RWPE2 (cell line): ENCODE measurements at regions not wholly inside any gene's neighbourhood (a gene's known extent, or its start where the extent isn't known, plus 50 kb on each side); places are given as distances from the start of the nearest gene placed in this dataset.
A peak's percentile ranks its signal among the peaks of the same experiment; 100 is the strongest.

Experiments
- ATAC-seq: fragments of 200-7000 bp; cut with Tn5 transposase; 3 replicates; pipeline ENCODE4 v1.9.1; 2021; ENCODE audit warnings: low read depth
- DNase-seq: peaks from one replicate; pipeline ENCODE4 v3.0.0-alpha.2; 2020; ENCODE audit warnings: low spot score
- H3K27ac ChIP-seq: fragments of 450-650 bp; 2 replicates; pipeline ENCODE4 v1.5.1; 2017; ENCODE audit warnings: mild to moderate bottlenecking; ENCODE audit not compliant: poor library complexity, severe bottlenecking
- H3K27me3 ChIP-seq: fragments of 250-450 bp; sonication (Bioruptor Pico); 2 replicates; pipeline ENCODE4 v1.5.1; 2021; ENCODE audit warnings: mild to moderate bottlenecking, moderate library complexity; ENCODE audit not compliant: insufficient read depth, poor library complexity, severe bottlenecking
- H3K36me3 ChIP-seq: fragments of 250-450 bp; sonication (Bioruptor Pico); 2 replicates; pipeline ENCODE4 v1.5.1; 2020; ENCODE audit warnings: low read depth, mild to moderate bottlenecking, moderate library complexity
- H3K4me1 ChIP-seq: fragments of 250-450 bp; sonication (Bioruptor Pico); 2 replicates; pipeline ENCODE4 v1.5.1; 2021; ENCODE audit warnings: mild to moderate bottlenecking, moderate library complexity; ENCODE audit not compliant: insufficient read depth, poor library complexity, severe bottlenecking
- H3K4me3 ChIP-seq: fragments of 250-450 bp; sonication (Bioruptor Pico); 2 replicates; pipeline ENCODE4 v1.5.1; 2021; ENCODE audit warnings: mild to moderate bottlenecking, moderate library complexity; ENCODE audit not compliant: severe bottlenecking
- H3K9me3 ChIP-seq: fragments of 250-450 bp; sonication (Bioruptor Pico); 2 replicates; pipeline ENCODE4 v1.5.1; 2021; ENCODE audit warnings: mild to moderate bottlenecking, moderate library complexity; ENCODE audit not compliant: severe bottlenecking
- CTCF ChIP-seq: fragments of 450-650 bp; IDR thresholded peaks from one replicate; pipeline ENCODE4 v1.5.1; 2017; ENCODE audit warnings: mild to moderate bottlenecking, moderate library complexity; ENCODE audit not compliant: poor library complexity, severe bottlenecking

- no peak for TF ChIP-seq CTCF
- no peak for DNase-seq
- no peak overlapping the region for H3K27ac ChIP-seq
- no peak overlapping the region for H3K4me3 ChIP-seq
- no peaks in the 10 kb centered on the region for H3K27me3 ChIP-seq
- H3K9me3 ChIP-seq = no peaks in the 10 kb centered on the region
- no peaks in the 10 kb centered on the region for H3K36me3 ChIP-seq
- H3K4me1 ChIP-seq = peaks cover 24% of the 10 kb centered on the region
- no peak for ATAC-seq
These were observed 257.6 kb downstream of the DLEU7 start for GRCh38 chr13:50585674-50586413.

GRCh38 chr13:50586414-50587083, 256.9 kb downstream of the DLEU7 start:
- H3K4me1 ChIP-seq = peaks cover 25% of the 10 kb centered on the region
- no peak for TF ChIP-seq CTCF
- H3K27me3 ChIP-seq = no peaks in the 10 kb centered on the region
- no peak for DNase-seq
- no peaks in the 10 kb centered on the region for H3K9me3 ChIP-seq
- no peak for ATAC-seq
- no peaks in the 10 kb centered on the region for H3K36me3 ChIP-seq
- H3K4me3 ChIP-seq = no peak overlapping the region
- no peak overlapping the region for H3K27ac ChIP-seq

GRCh38 chr13:50587115-50587514, 256.4 kb downstream of the DLEU7 start:
- no peak overlapping the region for H3K4me3 ChIP-seq
- ATAC-seq = no peak
- H3K27me3 ChIP-seq = no peaks in the 10 kb centered on the region
- no peaks in the 10 kb centered on the region for H3K36me3 ChIP-seq
- H3K27ac ChIP-seq = no peak overlapping the region
- no peak for TF ChIP-seq CTCF
- peaks cover 30% of the 10 kb centered on the region for H3K4me1 ChIP-seq
- no peaks in the 10 kb centered on the region for H3K9me3 ChIP-seq
- DNase-seq = no peak

- Histone ChIP-seq H3K4me1 (peaks cover 35% of the 10 kb centered on the region), H3K9me3 (no peaks in the 10 kb centered on the region), H3K27me3 (no peaks in the 10 kb centered on the region), H3K27ac (peak overlapping the region; percentile 86), H3K4me3 (no peak overlapping the region), H3K36me3 (no peaks in the 10 kb centered on the region)
- DNase-seq (no peak), ATAC-seq (no peak)
- no peak for TF ChIP-seq CTCF
These were observed 255.7 kb downstream of the DLEU7 start for GRCh38 chr13:50587645-50588373.
